Activated CD8-positive, alpha-beta memory T cell treated with anti-CD3 and anti-CD28 coated beads for 48 hours (primary cell): ENCODE measurements at regions not wholly inside any gene's neighbourhood (a gene's known extent, or its start where the extent isn't known, plus 50 kb on each side); places are given as distances from the start of the nearest gene placed in this dataset.
"Not testable (repeated sequence)": the region's sequence is repeated elsewhere in the genome, so short reads cannot be mapped to it uniquely, and the experiment has no call there.

ENCODE experiments used
- DNase-seq, 3 experiments: peaks; one replicate each; pipeline ENCODE4 v3.0.0-alpha.2; 2020; ENCODE audit warnings: low read depth in 2 of 3, low spot score in 2 of 3

GRCh38 chr18:67142604-67143003 lies 373.9 kb downstream of the DSEL start:
- DNase-seq: no peak

- no peak for DNase-seq
Measured at GRCh38 chr18:67140495-67140894, 376.0 kb downstream of the DSEL start.

GRCh38 chr18:67139899-67140298 lies 376.6 kb downstream of the DSEL start:
- DNase-seq: no peak

- no peak for DNase-seq
Measured at GRCh38 chr18:67135981-67136380, 380.5 kb downstream of the DSEL start.

GRCh38 chr18:67134911-67135310 lies 381.6 kb downstream of the DSEL start:
- DNase-seq: no peak

- DNase-seq: no peak
Measured at GRCh38 chr18:67133669-67134068, 382.9 kb downstream of the DSEL start.

- DNase-seq: no peak
Measured at GRCh38 chr18:67132919-67133318, 383.6 kb downstream of the DSEL start.

GRCh38 chr18:67131498-67131897 lies 385.0 kb downstream of the DSEL start:
- DNase-seq: no peak

- DNase-seq: not testable (repeated sequence)
Measured at GRCh38 chr18:67126751-67127150, 389.8 kb downstream of the DSEL start.

- DNase-seq: no peak
Measured at GRCh38 chr18:67123901-67124300, 392.6 kb downstream of the DSEL start.

- no peak for DNase-seq
Measured at GRCh38 chr18:67117804-67118203, 398.7 kb downstream of the DSEL start.

- DNase-seq: no peak
Measured at GRCh38 chr18:67109535-67109934, 407.0 kb downstream of the DSEL start.

GRCh38 chr18:67108894-67109293 lies 407.6 kb downstream of the DSEL start:
- no peak for DNase-seq

- no peak for DNase-seq
Measured at GRCh38 chr18:67104700-67105284, 411.7 kb downstream of the DSEL start.

- DNase-seq: no peak
Measured at GRCh38 chr18:67094123-67094522, 422.4 kb downstream of the DSEL start.

GRCh38 chr18:67092141-67092540 lies 424.4 kb downstream of the DSEL start:
- DNase-seq: no peak

GRCh38 chr18:67081482-67082211 lies 434.9 kb downstream of the DSEL start:
- DNase-seq: no peak

GRCh38 chr18:67080601-67081000 lies 435.9 kb downstream of the DSEL start:
- DNase-seq: no peak

GRCh38 chr18:67074309-67074708 lies 442.2 kb downstream of the DSEL start:
- no peak for DNase-seq

GRCh38 chr18:67072791-67073190 lies 443.7 kb downstream of the DSEL start:
- no peak for DNase-seq

GRCh38 chr18:67068608-67069007 lies 447.9 kb downstream of the DSEL start:
- no peak for DNase-seq

- no peak for DNase-seq
Measured at GRCh38 chr18:67047334-67047733, 443.4 kb upstream of the CDH19 start.

GRCh38 chr18:67043276-67043675 lies 439.4 kb upstream of the CDH19 start:
- no peak for DNase-seq
